K562 (cell line): ENCODE measurements at regions not wholly inside any gene's neighbourhood (a gene's known extent, or its start where the extent isn't known, plus 50 kb on each side); places are given as distances from the start of the nearest gene placed in this dataset.

ENCODE experiments used
- ATAC-seq: fragments of 200-7000 bp; cut with Tn5 transposase; 3 replicates; pipeline ENCODE4 v1.9.1; 2020; ENCODE audit warnings: moderate library complexity
- BruUV-seq: library from RNA; stranded (reverse); fragments of 400-500 nt; replicated peaks from 2 replicates; lab custom pipeline; 2021; lab: Mats Ljungman, UMichigan
- CTCF ChIA-PET: fragments of 300-600 bp; formaldehyde crosslinking; extraction: SDS; loops from one replicate; lab custom pipeline; 2021; ENCODE audit warnings: low intra/inter-chr PET ratio; lab: Yijun Ruan, JAX
- POLR2A ChIA-PET: fragments of 300-600, 350-650 bp; sonication (Branson Sonifier 250); formaldehyde crosslinking; extraction: SDS; loops from one replicate; lab custom pipeline; 2021; ENCODE audit warnings: antibody characterized with exemption, inconsistent platforms; lab: Yijun Ruan, JAX
- DNase-seq, 4 experiments: peaks; one replicate each; pipeline versions ENCODE4 v3.0.0 to v3.0.0-alpha.2; 2011 to 2018; ENCODE audit warnings: low spot score in 3 of 4, mixed read lengths in 3 of 4; ENCODE audit errors: extremely low read depth in 1 of 4
- FAIRE-seq: peaks from 2 replicates; lab custom pipeline; 2011; peaks lifted over from hg19 to GRCh38; lab: Jason Lieb, UNC
- H2AFZ ChIP-seq: 2 replicates; pipeline ENCODE4 v1.6.0; 2011; ENCODE audit warnings: low read depth, low read length, control low read depth, inconsistent platforms
- H3K27ac ChIP-seq: fragments of 200-600 bp; 3 replicates; pipeline ENCODE4 v1.8.0; 2011; ENCODE audit warnings: low read depth, mild to moderate bottlenecking, control low read depth, inconsistent platforms, low read length, moderate library complexity, mixed read lengths; ENCODE audit errors: extremely low read depth
- H3K27me3 ChIP-seq, 2 experiments: fragments of 300-600 bp in 1 of 2; 2 replicates in 1 of 2; 3 replicates in 1 of 2; pipeline versions ENCODE4 v1.6.0 to v1.8.0; 2011; ENCODE audit warnings: inconsistent platforms in 2 of 2, low read length in 2 of 2, mild to moderate bottlenecking in 1 of 2, mixed read lengths in 1 of 2, moderate library complexity in 1 of 2; ENCODE audit not compliant: control insufficient read depth in 2 of 2, insufficient read depth in 2 of 2
- H3K36me3 ChIP-seq: fragments of 300-600 bp; 3 replicates; pipeline ENCODE4 v1.8.0; 2011; ENCODE audit warnings: mild to moderate bottlenecking, low read length, inconsistent platforms; ENCODE audit not compliant: control insufficient read depth, insufficient read depth
- H3K4me1 ChIP-seq, 2 experiments: fragments of 200-600 bp in 1 of 2; replicated peaks in 1 of 2; 2 replicates in 1 of 2; 3 replicates in 1 of 2; pipeline versions ENCODE4 v1.5.1 to v1.8.0; 2011; ENCODE audit warnings: inconsistent platforms in 2 of 2, low read length in 2 of 2, mild to moderate bottlenecking in 1 of 2, mixed read lengths in 1 of 2, moderate library complexity in 1 of 2; ENCODE audit not compliant: control insufficient read depth in 2 of 2, insufficient read depth in 2 of 2
- H3K4me2 ChIP-seq: 2 replicates; pipeline ENCODE4 v1.6.1; 2011; ENCODE audit warnings: low read length, control low read depth, inconsistent platforms, mixed read lengths; ENCODE audit not compliant: insufficient read depth
- H3K4me3 ChIP-seq: fragments of 200-600 bp; sonication (generic), shearing (Covaris generic); 2 replicates; pipeline ENCODE4 v1.5.1; 2016; ENCODE audit warnings: control low read depth, inconsistent platforms
- H3K79me2 ChIP-seq: fragments of 200-600 bp; 3 replicates; pipeline ENCODE4 v1.8.0; 2011; ENCODE audit warnings: low read length, inconsistent platforms; ENCODE audit not compliant: control insufficient read depth, insufficient read depth
- H3K9ac ChIP-seq, 2 experiments: 2 replicates each; pipeline versions ENCODE4 v1.6.0 to v1.6.1; 2011; ENCODE audit warnings: low read depth in 2 of 2, low read length in 2 of 2, control low read depth in 1 of 2, inconsistent platforms in 1 of 2, mild to moderate bottlenecking in 1 of 2, mixed read lengths in 1 of 2; ENCODE audit not compliant: insufficient read depth in 1 of 2
- H3K9me1 ChIP-seq: one replicate; pipeline ENCODE4 v1.6.0; 2011; ENCODE audit warnings: inconsistent platforms, mild to moderate bottlenecking, low read length, moderate library complexity; ENCODE audit not compliant: control insufficient read depth, insufficient read depth
- H3K9me3 ChIP-seq: replicated peaks from 2 replicates; pipeline ENCODE4 v1.5.1; 2011; ENCODE audit warnings: low read depth, low read length, inconsistent platforms; ENCODE audit not compliant: control insufficient read depth, insufficient read depth
- H4K20me1 ChIP-seq: replicated peaks from 2 replicates; pipeline ENCODE4 v1.6.1; 2011; ENCODE audit warnings: low read length, inconsistent platforms, mixed read lengths; ENCODE audit not compliant: control insufficient read depth, insufficient read depth
- ATF2 ChIP-seq: sonication (generic); formaldehyde crosslinking; IDR thresholded peaks from 2 replicates; pipeline ENCODE4 v1.8.1; 2022; ENCODE audit warnings: missing genetic modification reagents
- CBFA2T3 ChIP-seq: fragments of 450-650 bp; IDR thresholded peaks from 2 replicates; pipeline ENCODE4 v1.6.1; 2017
- DACH1 ChIP-seq: fragments of 450-650 bp; IDR thresholded peaks from 2 replicates; pipeline ENCODE4 v1.6.1; 2018; ENCODE audit not compliant: partially characterized antibody
- DMBX1 ChIP-seq: fragments of 250-450 bp; sonication (Bioruptor Pico); IDR thresholded peaks from 2 replicates; pipeline ENCODE4 v1.8.0; 2022; ENCODE audit warnings: inconsistent platforms, mild to moderate bottlenecking, moderate library complexity, borderline replicate concordance
- HMBOX1 ChIP-seq: sonication (generic); IDR thresholded peaks from 2 replicates; pipeline ENCODE4 v1.6.1; 2016
- PCBP1 ChIP-seq: fragments of 200-400 bp; formaldehyde crosslinking; IDR thresholded peaks from 2 replicates; pipeline ENCODE4 v1.6.1; 2018; ENCODE audit warnings: mild to moderate bottlenecking, low read depth, low read length; ENCODE audit not compliant: poor library complexity, severe bottlenecking
- RAD51 ChIP-seq: fragments of 450-650 bp; IDR thresholded peaks from 2 replicates; pipeline ENCODE4 v1.7.1; 2016; ENCODE audit warnings: low read depth, mild to moderate bottlenecking, borderline replicate concordance
- SMAD4 ChIP-seq: fragments of 250-450 bp; sonication (Bioruptor Pico); conservative IDR thresholded peaks from 2 replicates; pipeline ENCODE4 v1.8.0; 2021; ENCODE audit warnings: inconsistent platforms, mild to moderate bottlenecking, moderate library complexity
- TBP ChIP-seq: optimal IDR thresholded peaks from 2 replicates; pipeline ENCODE3; 2011; ENCODE audit warnings: low read depth, low read length, improper control_type of control experiment
- XRCC5 ChIP-seq: fragments of 200-400 bp; formaldehyde crosslinking; IDR thresholded peaks from 2 replicates; pipeline ENCODE4 v1.6.1; 2017; ENCODE audit warnings: low read depth, mild to moderate bottlenecking, low read length
- WGBS: fragments of 100-300 bp; shearing (Covaris generic); methylation state at CpG from one replicate; pipeline ENCODE4 v1.1.6; 2016; ENCODE audit warnings: low coverage, mixed read lengths; ENCODE audit not compliant: insufficient coverage; ENCODE audit errors: missing lambda C conversion rate; 5-methylcytosine and 5-hydroxymethylcytosine counted together
- in situ Hi-C: fragments of 300-500 bp; cut with MboI; formaldehyde crosslinking; loops from 4 replicates; pipeline ENCODE4 v1.15.0; 2018; ENCODE audit warnings: inconsistent platforms, mixed read lengths
- intact Hi-C: fragments of 100-400 bp; cut with micrococcal nuclease; formaldehyde crosslinking; loops from 2 replicates; pipeline ENCODE4 v1.14.2; 2022
- TF ChIP-seq, protein P1 (sequence below): sonication (generic); formaldehyde crosslinking; IDR thresholded peaks from 2 replicates; pipeline ENCODE4 v1.8.0; 2022; ENCODE audit warnings: mild to moderate bottlenecking, missing genetic modification reagents
- TF ChIP-seq, protein P2 (sequence below): fragments of 250-450 bp; sonication (Bioruptor Pico); IDR thresholded peaks from 2 replicates; pipeline ENCODE4 v1.4.0; 2020; ENCODE audit warnings: mild to moderate bottlenecking, moderate library complexity

DNA sequence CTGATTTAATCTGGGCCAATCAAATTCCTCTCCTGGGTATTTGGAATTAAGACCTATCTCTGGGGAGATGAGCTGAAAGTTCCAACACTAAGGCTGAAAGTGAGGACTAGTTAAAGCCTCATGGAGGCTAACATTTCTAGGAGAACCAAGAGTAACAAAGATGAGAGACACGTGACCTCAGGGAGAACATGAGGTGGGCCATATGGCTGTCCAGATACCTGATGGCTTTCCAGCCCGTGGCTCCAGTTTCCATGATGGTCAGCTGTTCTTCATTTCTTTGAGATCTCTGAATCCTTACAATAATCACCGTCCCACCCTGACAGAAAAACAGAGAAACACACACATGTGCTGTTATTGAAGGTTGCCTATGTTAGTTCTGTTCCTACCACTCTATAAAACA lies 66.1 kb downstream of the LEPR start:
- no peaks in the 10 kb centered on the region for H4K20me1 ChIP-seq
- ATAC-seq = peak; percentile 32
- no peaks in the 10 kb centered on the region; the same call in 2 of the 3 replicates for H3K36me3 ChIP-seq
- BruUV-seq = no TSS peak
- WGBS = 40% methylated on average over 3 of the region's 3 CpGs
- peaks cover 0 to 24% of the 10 kb centered on the region in 2 experiments; a peak in 4 of 5 replicates for H3K4me1 ChIP-seq
- H3K9ac ChIP-seq = no peak overlapping the region
- DNase-seq = no peak
- H3K4me3 ChIP-seq = no peak overlapping the region
- no peaks in the 10 kb centered on the region for H3K9me1 ChIP-seq
- H3K9me3 ChIP-seq = no peaks in the 10 kb centered on the region
- 0 out of 3 replicates have a peak overlapping the region, but pooled peaks have one; percentile 5 for H3K27ac ChIP-seq
- no peaks in the 10 kb centered on the region for H3K79me2 ChIP-seq
- ChIA-PET POLR2A (interaction anchor here (0.8 to 2.6 kb wide), 3 partner anchors 11 to 197 kb away, joined by 3 to 7 read pairs (median 3); no protein-coding TSS in a partner anchor), CTCF (no interaction called here)
- peak; percentile 23 for FAIRE-seq
- H3K27me3 ChIP-seq = no peaks in the 10 kb centered on the region
- intact Hi-C loops (no loop called here), in situ Hi-C loops (no loop called here)
- peak overlapping the region; percentile 84 for H2AFZ ChIP-seq
- no peak overlapping the region for H3K4me2 ChIP-seq
- TF ChIP-seq DACH1 (peak; percentile 42), HMBOX1 (0 out of 2 replicates have a peak, but pooled peaks have one; percentile 26), PCBP1 (no peak), DMBX1 (peak; percentile 63; the same call in 1 of the 2 replicates), TBP (peak; percentile 19), ATF2 (CRISPR knock-in tag) (no peak), SMAD4 (CRISPR knock-in tag) (0 out of 2 replicates have a peak, but pooled peaks have one; percentile 33), RAD51 (peak; percentile 75), CBFA2T3 (peak; percentile 2; the same call in 1 of the 2 replicates), XRCC5 (no peak)
- TF ChIP-seq, protein P1, sequence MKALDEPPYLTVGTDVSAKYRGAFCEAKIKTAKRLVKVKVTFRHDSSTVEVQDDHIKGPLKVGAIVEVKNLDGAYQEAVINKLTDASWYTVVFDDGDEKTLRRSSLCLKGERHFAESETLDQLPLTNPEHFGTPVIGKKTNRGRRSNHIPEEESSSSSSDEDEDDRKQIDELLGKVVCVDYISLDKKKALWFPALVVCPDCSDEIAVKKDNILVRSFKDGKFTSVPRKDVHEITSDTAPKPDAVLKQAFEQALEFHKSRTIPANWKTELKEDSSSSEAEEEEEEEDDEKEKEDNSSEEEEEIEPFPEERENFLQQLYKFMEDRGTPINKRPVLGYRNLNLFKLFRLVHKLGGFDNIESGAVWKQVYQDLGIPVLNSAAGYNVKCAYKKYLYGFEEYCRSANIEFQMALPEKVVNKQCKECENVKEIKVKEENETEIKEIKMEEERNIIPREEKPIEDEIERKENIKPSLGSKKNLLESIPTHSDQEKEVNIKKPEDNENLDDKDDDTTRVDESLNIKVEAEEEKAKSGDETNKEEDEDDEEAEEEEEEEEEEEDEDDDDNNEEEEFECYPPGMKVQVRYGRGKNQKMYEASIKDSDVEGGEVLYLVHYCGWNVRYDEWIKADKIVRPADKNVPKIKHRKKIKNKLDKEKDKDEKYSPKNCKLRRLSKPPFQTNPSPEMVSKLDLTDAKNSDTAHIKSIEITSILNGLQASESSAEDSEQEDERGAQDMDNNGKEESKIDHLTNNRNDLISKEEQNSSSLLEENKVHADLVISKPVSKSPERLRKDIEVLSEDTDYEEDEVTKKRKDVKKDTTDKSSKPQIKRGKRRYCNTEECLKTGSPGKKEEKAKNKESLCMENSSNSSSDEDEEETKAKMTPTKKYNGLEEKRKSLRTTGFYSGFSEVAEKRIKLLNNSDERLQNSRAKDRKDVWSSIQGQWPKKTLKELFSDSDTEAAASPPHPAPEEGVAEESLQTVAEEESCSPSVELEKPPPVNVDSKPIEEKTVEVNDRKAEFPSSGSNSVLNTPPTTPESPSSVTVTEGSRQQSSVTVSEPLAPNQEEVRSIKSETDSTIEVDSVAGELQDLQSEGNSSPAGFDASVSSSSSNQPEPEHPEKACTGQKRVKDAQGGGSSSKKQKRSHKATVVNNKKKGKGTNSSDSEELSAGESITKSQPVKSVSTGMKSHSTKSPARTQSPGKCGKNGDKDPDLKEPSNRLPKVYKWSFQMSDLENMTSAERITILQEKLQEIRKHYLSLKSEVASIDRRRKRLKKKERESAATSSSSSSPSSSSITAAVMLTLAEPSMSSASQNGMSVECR (CRISPR knock-in tag) = no peak
- TF ChIP-seq, protein P2, sequence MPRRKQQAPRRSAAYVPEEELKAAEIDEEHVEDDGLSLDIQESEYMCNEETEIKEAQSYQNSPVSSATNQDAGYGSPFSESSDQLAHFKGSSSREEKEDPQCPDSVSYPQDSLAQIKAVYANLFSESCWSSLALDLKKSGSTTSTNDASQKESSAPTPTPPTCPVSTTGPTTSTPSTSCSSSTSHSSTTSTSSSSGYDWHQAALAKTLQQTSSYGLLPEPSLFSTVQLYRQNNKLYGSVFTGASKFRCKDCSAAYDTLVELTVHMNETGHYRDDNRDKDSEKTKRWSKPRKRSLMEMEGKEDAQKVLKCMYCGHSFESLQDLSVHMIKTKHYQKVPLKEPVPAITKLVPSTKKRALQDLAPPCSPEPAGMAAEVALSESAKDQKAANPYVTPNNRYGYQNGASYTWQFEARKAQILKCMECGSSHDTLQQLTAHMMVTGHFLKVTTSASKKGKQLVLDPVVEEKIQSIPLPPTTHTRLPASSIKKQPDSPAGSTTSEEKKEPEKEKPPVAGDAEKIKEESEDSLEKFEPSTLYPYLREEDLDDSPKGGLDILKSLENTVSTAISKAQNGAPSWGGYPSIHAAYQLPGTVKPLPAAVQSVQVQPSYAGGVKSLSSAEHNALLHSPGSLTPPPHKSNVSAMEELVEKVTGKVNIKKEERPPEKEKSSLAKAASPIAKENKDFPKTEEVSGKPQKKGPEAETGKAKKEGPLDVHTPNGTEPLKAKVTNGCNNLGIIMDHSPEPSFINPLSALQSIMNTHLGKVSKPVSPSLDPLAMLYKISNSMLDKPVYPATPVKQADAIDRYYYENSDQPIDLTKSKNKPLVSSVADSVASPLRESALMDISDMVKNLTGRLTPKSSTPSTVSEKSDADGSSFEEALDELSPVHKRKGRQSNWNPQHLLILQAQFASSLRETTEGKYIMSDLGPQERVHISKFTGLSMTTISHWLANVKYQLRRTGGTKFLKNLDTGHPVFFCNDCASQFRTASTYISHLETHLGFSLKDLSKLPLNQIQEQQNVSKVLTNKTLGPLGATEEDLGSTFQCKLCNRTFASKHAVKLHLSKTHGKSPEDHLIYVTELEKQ (CRISPR knock-in tag) = no peak
